GM12878 (cell line): ENCODE measurements at regions not wholly inside any gene's neighbourhood (a gene's known extent, or its start where the extent isn't known, plus 50 kb on each side); places are given as distances from the start of the nearest gene placed in this dataset.

Source experiments
- ATAC-seq: fragments of 200-7000 bp; cut with Tn5 transposase; 3 replicates; pipeline ENCODE4 v1.9.1; 2020; ENCODE audit warnings: mild to moderate bottlenecking, moderate library complexity
- BruUV-seq: library from RNA; stranded (reverse); fragments of 400-500 nt; replicated peaks from 2 replicates; lab custom pipeline; 2021; lab: Mats Ljungman, UMichigan
- CTCF ChIA-PET: fragments of 300-600 bp; sonication (Branson Sonifier 250); formaldehyde crosslinking; extraction: SDS; loops from one replicate; lab custom pipeline; 2021; ENCODE audit warnings: inconsistent platforms; lab: Yijun Ruan, JAX
- POLR2A ChIA-PET: fragments of 350-600 bp; formaldehyde crosslinking; extraction: SDS; loops from one replicate; lab custom pipeline; 2021; ENCODE audit warnings: inconsistent platforms; lab: Charles Lee
- RAD21 ChIA-PET: fragments of 300-600 bp; sonication (Branson Sonifier 250); formaldehyde crosslinking; loops from one replicate; lab custom pipeline; 2023; ENCODE audit warnings: antibody characterized with exemption; ENCODE audit not compliant: unreplicated experiment; lab: Charles Lee
- SMC1A ChIA-PET: fragments of 300-600 bp; sonication (Branson Sonifier 250); formaldehyde crosslinking; loops from one replicate; lab custom pipeline; 2023; ENCODE audit not compliant: unreplicated experiment, uncharacterized antibody; lab: Charles Lee
- DNase-seq: peaks from one replicate; pipeline ENCODE4 v3.0.0-alpha.2; 2011; ENCODE audit warnings: low read depth, low spot score
- FAIRE-seq: peaks from 3 replicates; lab custom pipeline; 2011; peaks lifted over from hg19 to GRCh38; lab: Jason Lieb, UNC
- H2AFZ ChIP-seq: 2 replicates; pipeline ENCODE4 v1.6.0; 2011; ENCODE audit warnings: low read depth, low read length, control low read depth; ENCODE audit not compliant: control insufficient read depth
- H3K27ac ChIP-seq: 2 replicates; pipeline ENCODE4 v1.5.1; 2011; ENCODE audit warnings: control low read depth; ENCODE audit not compliant: control insufficient read depth, insufficient read depth
- H3K27me3 ChIP-seq, 2 experiments: replicated peaks in 1 of 2; 2 replicates each; pipeline versions ENCODE4 v1.6.0 to v1.6.1; 2011; ENCODE audit warnings: low read length in 1 of 2; ENCODE audit not compliant: control insufficient read depth in 2 of 2, insufficient read depth in 2 of 2
- H3K36me3 ChIP-seq, 2 experiments: 2 replicates each; pipeline ENCODE4 v1.5.1; 2011; ENCODE audit warnings: low read length in 1 of 2; ENCODE audit not compliant: control insufficient read depth in 2 of 2, insufficient read depth in 2 of 2
- H3K4me1 ChIP-seq: 2 replicates; pipeline ENCODE4 v1.6.1; 2011; ENCODE audit warnings: mild to moderate bottlenecking, low read length, moderate library complexity, mixed read lengths; ENCODE audit not compliant: control insufficient read depth, insufficient read depth
- H3K4me2 ChIP-seq: 2 replicates; pipeline ENCODE4 v1.6.0; 2011; ENCODE audit warnings: control low read depth; ENCODE audit not compliant: control insufficient read depth, insufficient read depth
- H3K4me3 ChIP-seq: fragments of 200-600 bp; sonication (generic); 2 replicates; pipeline ENCODE4 v1.5.1; 2016
- H3K79me2 ChIP-seq: 2 replicates; pipeline ENCODE4 v1.6.0; 2011; ENCODE audit warnings: low read length; ENCODE audit not compliant: control insufficient read depth, insufficient read depth
- H3K9ac ChIP-seq: 2 replicates; pipeline ENCODE4 v1.8.0; 2011; ENCODE audit warnings: low read length, control low read depth, mixed read lengths; ENCODE audit not compliant: control insufficient read depth, insufficient read depth
- H3K9me3 ChIP-seq: replicated peaks from 3 replicates; pipeline ENCODE4 v1.5.1; 2011; ENCODE audit warnings: mild to moderate bottlenecking, low read length; ENCODE audit not compliant: control insufficient read depth, insufficient read depth
- H4K20me1 ChIP-seq: 2 replicates; pipeline ENCODE4 v1.6.0; 2011; ENCODE audit not compliant: control insufficient read depth, insufficient read depth
- ATF2 ChIP-seq: IDR thresholded peaks from 2 replicates; pipeline ENCODE4 v1.6.1; 2012; ENCODE audit warnings: low read length, inconsistent platforms
- EGR1 ChIP-seq, 2 experiments: IDR thresholded peaks; 1 replicate in 1 of 2; 2 replicates in 1 of 2; pipeline ENCODE4 v1.6.1; 2011 to 2012; ENCODE audit warnings: low read depth in 2 of 2, low read length in 2 of 2, borderline replicate concordance in 1 of 2, mild to moderate bottlenecking in 1 of 2, moderate library complexity in 1 of 2
- HDGF ChIP-seq: fragments of 450-650 bp; IDR thresholded peaks from 2 replicates; pipeline ENCODE4 v1.6.1; 2016; ENCODE audit warnings: antibody characterized with exemption
- MEF2A ChIP-seq: IDR thresholded peaks from 2 replicates; pipeline ENCODE4 v1.6.1; 2011; ENCODE audit warnings: low read depth, mild to moderate bottlenecking, low read length, moderate library complexity; ENCODE audit not compliant: insufficient read depth
- NFIC ChIP-seq: IDR thresholded peaks from 2 replicates; pipeline ENCODE4 v1.6.1; 2012; ENCODE audit warnings: low read depth, mild to moderate bottlenecking, inconsistent platforms, low read length, moderate library complexity
- NRF1 ChIP-seq: conservative IDR thresholded peaks from 2 replicates; pipeline ENCODE4 v1.6.1; 2011; ENCODE audit warnings: mild to moderate bottlenecking, low read depth, low read length, improper control_type of control experiment
- TBL1XR1 ChIP-seq: IDR thresholded peaks from 2 replicates; pipeline ENCODE4 v1.6.1; 2012; ENCODE audit warnings: low read depth, low read length, improper control_type of control experiment
- ZNF384 ChIP-seq: IDR thresholded peaks from 2 replicates; pipeline ENCODE4 v1.6.1; 2012; ENCODE audit warnings: low read depth, mild to moderate bottlenecking, low read length, improper control_type of control experiment, borderline replicate concordance
- WGBS: methylation state at CpG from one replicate; pipeline ENCODE4 v1.1.6; 2016; ENCODE audit warnings: low lambda C conversion rate; ENCODE audit not compliant: insufficient replicate concordance, insufficient coverage; ENCODE audit errors: missing lambda C conversion rate; 5-methylcytosine and 5-hydroxymethylcytosine counted together
- in situ Hi-C: fragments of 300-500 bp; cut with MboI; formaldehyde crosslinking; loops from 9 replicates; pipeline ENCODE4 v1.14.3; 2018; ENCODE audit warnings: mixed read lengths
- intact Hi-C: fragments of 100-400 bp; cut with micrococcal nuclease; formaldehyde crosslinking; loops from one replicate; pipeline ENCODE4 v1.14.2; 2022; ENCODE audit not compliant: unreplicated experiment

- no peak for DNase-seq
- RAD21 ChIA-PET = no interaction called here
- FAIRE-seq = no peak
- SMC1A ChIA-PET = no interaction called here
- Histone ChIP-seq H3K79me2 (no peaks in the 10 kb centered on the region), H3K4me1 (no peaks in the 10 kb centered on the region), H2AFZ (no peak overlapping the region), H3K4me2 (no peak overlapping the region), H3K27me3 (no peaks in the 10 kb centered on the region), H3K36me3 (no peaks in the 10 kb centered on the region), H3K9ac (no peak overlapping the region), H4K20me1 (no peaks in the 10 kb centered on the region), H3K4me3 (no peak overlapping the region), H3K9me3 (no peaks in the 10 kb centered on the region; the same call in 2 of the 3 replicates), H3K27ac (no peak overlapping the region)
- WGBS = 2% methylated on average over 3 of the region's 3 CpGs
- in situ Hi-C loops (no loop called here), intact Hi-C loops (no loop called here)
- no TSS peak for BruUV-seq
- no peak for ATAC-seq
- CTCF ChIA-PET = no interaction called here
- POLR2A ChIA-PET = no interaction called here
- TF ChIP-seq ATF2 (no peak), NRF1 (no peak), ZNF384 (no peak), TBL1XR1 (no peak), HDGF (no peak), EGR1 (IDR thresholded peaks at IDR 0.05; ENCODE audit: borderline replicate concordance in 1 of 2, low read depth in 2 of 2, low read length in 2 of 2) (no peak)
Observed at GRCh38 chr7:156065400-156065799, 253.1 kb upstream of the SHH start.

GRCh38 chr7:156064971-156065386 is 252.7 kb upstream of the SHH start:
- ChIA-PET SMC1A (interaction anchor here (1.3 kb wide), 1 partner anchor 18 kb away, joined by 4 read pairs; no protein-coding TSS in a partner anchor), POLR2A (interaction anchor here (0.5 kb wide), 1 partner anchor 21 kb away, joined by 3 read pairs; no protein-coding TSS in a partner anchor), RAD21 (no interaction called here), CTCF (interaction anchor here (1.4 kb wide), 1 partner anchor 11 kb away, joined by 3 read pairs; no protein-coding TSS in a partner anchor)
- WGBS = 23% methylated on average over 4 of the region's 4 CpGs
- H3K79me2 ChIP-seq = no peaks in the 10 kb centered on the region
- H2AFZ ChIP-seq = no peak overlapping the region
- in situ Hi-C loops = no loop called here
- intact Hi-C loops = no loop called here
- H3K9me3 ChIP-seq = no peaks in the 10 kb centered on the region; the same call in 2 of the 3 replicates
- H3K27me3 ChIP-seq = no peaks in the 10 kb centered on the region
- H3K9ac ChIP-seq = no peak overlapping the region
- no TSS peak for BruUV-seq
- no peak for DNase-seq
- H3K4me2 ChIP-seq = no peak overlapping the region
- ATAC-seq = no peak
- no peak for FAIRE-seq
- no peak overlapping the region for H3K4me3 ChIP-seq
- no peak overlapping the region for H3K27ac ChIP-seq
- no peaks in the 10 kb centered on the region for H3K36me3 ChIP-seq
- H3K4me1 ChIP-seq = no peaks in the 10 kb centered on the region
- no peaks in the 10 kb centered on the region for H4K20me1 ChIP-seq
- no peak for TF ChIP-seq NFIC
- no peak for TF ChIP-seq MEF2A
